Adrenal gland (tissue), 9 donors: ENCODE measurements at regions not wholly inside any gene's neighbourhood (a gene's known extent, or its start where the extent isn't known, plus 50 kb on each side); places are given as distances from the start of the nearest gene placed in this dataset.

ENCODE experiments used
- DNase-seq, 7 donors: peaks; one replicate each; pipeline ENCODE4 v3.0.0-alpha.2; 2019 to 2020
- H3K27ac ChIP-seq, 5 donors: fragments of 200-600 bp; sonication (generic) in 4 of 5; 1 replicate in 3 of 5; 2 replicates in 2 of 5; pipeline versions ENCODE4 v1.5.1 to v1.8.0; 2016 to 2020; ENCODE audit warnings: mild to moderate bottlenecking in 1 of 5
- H3K27me3 ChIP-seq: fragments of 200-600 bp; 2 replicates; pipeline ENCODE4 v1.8.0; 2021
- H3K36me3 ChIP-seq, 2 donors: fragments of 200-600 bp; replicated peaks in 1 of 2; 1 replicate in 1 of 2; 2 replicates in 1 of 2; pipeline versions ENCODE4 v1.5.1 to v1.8.0; 2018 to 2022
- H3K4me1 ChIP-seq, 2 donors: fragments of 200-600 bp; replicated peaks in 1 of 2; 1 replicate in 1 of 2; 2 replicates in 1 of 2; pipeline versions ENCODE4 v1.5.1 to v1.8.0; 2018 to 2021
- H3K4me3 ChIP-seq, 4 donors: fragments of 200-600 bp; sonication (generic) in 3 of 4; one replicate each; pipeline ENCODE4 v1.5.1; 2016 to 2018
- H3K9me3 ChIP-seq, 3 donors: fragments of 200-600 bp; sonication (generic) in 1 of 3; replicated peaks in 1 of 3; 1 replicate in 2 of 3; 2 replicates in 1 of 3; pipeline versions ENCODE4 v1.5.1 to v1.8.0; 2016 to 2021
- POLR2A ChIP-seq, 2 donors: fragments of 450-650 bp; IDR thresholded peaks; one replicate each; pipeline ENCODE4 v1.6.1; 2017; ENCODE audit warnings: antibody characterized with exemption in 2 of 2, mild to moderate bottlenecking in 2 of 2, moderate library complexity in 1 of 2
- WGBS, 4 donors: extraction: QIAGEN DNeasy Blood & Tissue Kit in 2 of 4; methylation state at CpG; one replicate each; pipeline versions ENCODE4 v1.1.5 to v1.1.7; 2013 to 2017; 5-methylcytosine and 5-hydroxymethylcytosine counted together
- intact Hi-C, 2 donors: fragments of 100-400 bp; cut with DNase I; formaldehyde crosslinking; loops; one replicate each; pipeline versions ENCODE4 v1.14.1 to v1.15.0; 2022 to 2023
- TF ChIP-seq, protein P1 (sequence below), 6 experiments: fragments of 450-650 bp in 4 of 6; fragments of 200-600 bp in 2 of 6; sonication (generic) in 1 of 6; IDR thresholded peaks; 1 replicate in 5 of 6; 2 replicates in 1 of 6; pipeline versions ENCODE4 v1.5.1 to v1.8.0; 2016 to 2021; ENCODE audit warnings: antibody characterized with exemption in 6 of 6, mild to moderate bottlenecking in 2 of 6, moderate library complexity in 1 of 6
- donor health status: healthy with polysubstance abuse.
- donor health status: Bipolar disorder and iron deficiency.
- donor health status: DM: yes; HTN: yes; CAD: no.
- donor health status: DM: no; HTN: no; CAD: no.
- donor health status: DM: no; HTN: no; CAD: no.

- intact Hi-C loops = no loop called here
- Histone ChIP-seq H3K36me3 (no peaks in the 10 kb centered on the region), H3K4me3 (no peak overlapping the region), H3K27me3 (no peaks in the 10 kb centered on the region), H3K9me3 (no peaks in the 10 kb centered on the region), H3K4me1 (no peaks in the 10 kb centered on the region), H3K27ac (no peak overlapping the region)
- TF ChIP-seq, protein P1, sequence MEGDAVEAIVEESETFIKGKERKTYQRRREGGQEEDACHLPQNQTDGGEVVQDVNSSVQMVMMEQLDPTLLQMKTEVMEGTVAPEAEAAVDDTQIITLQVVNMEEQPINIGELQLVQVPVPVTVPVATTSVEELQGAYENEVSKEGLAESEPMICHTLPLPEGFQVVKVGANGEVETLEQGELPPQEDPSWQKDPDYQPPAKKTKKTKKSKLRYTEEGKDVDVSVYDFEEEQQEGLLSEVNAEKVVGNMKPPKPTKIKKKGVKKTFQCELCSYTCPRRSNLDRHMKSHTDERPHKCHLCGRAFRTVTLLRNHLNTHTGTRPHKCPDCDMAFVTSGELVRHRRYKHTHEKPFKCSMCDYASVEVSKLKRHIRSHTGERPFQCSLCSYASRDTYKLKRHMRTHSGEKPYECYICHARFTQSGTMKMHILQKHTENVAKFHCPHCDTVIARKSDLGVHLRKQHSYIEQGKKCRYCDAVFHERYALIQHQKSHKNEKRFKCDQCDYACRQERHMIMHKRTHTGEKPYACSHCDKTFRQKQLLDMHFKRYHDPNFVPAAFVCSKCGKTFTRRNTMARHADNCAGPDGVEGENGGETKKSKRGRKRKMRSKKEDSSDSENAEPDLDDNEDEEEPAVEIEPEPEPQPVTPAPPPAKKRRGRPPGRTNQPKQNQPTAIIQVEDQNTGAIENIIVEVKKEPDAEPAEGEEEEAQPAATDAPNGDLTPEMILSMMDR (IDR thresholded peaks at IDR 0.05) = no peak
- TF ChIP-seq POLR2A (IDR thresholded peaks at IDR 0.05) = no peak
- DNase-seq = no peak
- WGBS, 4 donors = 77 to 89% (median 78%) methylated on average over 13 to 16 of the region's 16 CpGs
These were observed 196.1 kb downstream of the TRIM29 start for GRCh38 chr11:119941636-119942411.

DNA sequence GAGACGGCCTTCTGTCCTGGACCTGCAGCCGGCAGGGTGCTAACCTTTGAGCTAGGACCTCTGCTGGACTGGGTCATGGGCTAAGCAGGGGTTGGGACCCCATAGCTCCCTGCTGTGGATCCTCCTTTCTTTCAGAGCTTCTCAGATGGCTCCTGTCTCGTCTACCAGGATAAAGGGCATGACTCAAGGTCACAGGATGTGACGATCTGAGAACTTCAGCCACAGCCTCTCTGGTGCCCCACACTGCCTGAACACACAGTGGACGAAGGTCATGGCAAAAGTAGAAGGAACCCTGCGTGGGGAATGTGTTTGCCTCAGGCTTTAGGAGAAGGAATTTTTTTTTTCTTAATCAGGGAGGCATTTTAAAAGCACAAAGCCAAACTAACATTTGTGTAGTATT lies 196.7 kb downstream of the TRIM29 start:
- WGBS, 4 donors = 62 to 74% (median 66%) methylated on average over 5 to 6 of the region's 6 CpGs
- H3K9me3 ChIP-seq = no peaks in the 10 kb centered on the region
- no peak for TF ChIP-seq POLR2A (IDR thresholded peaks at IDR 0.05)
- TF ChIP-seq, protein P1 (IDR thresholded peaks at IDR 0.05) = no peak
- no peak overlapping the region for H3K27ac ChIP-seq
- H3K4me3 ChIP-seq = no peak overlapping the region
- H3K36me3 ChIP-seq = no peaks in the 10 kb centered on the region
- DNase-seq = peak in 1 of 7 donors; percentile 3
- no peaks in the 10 kb centered on the region for H3K27me3 ChIP-seq
- intact Hi-C loops = no loop called here
- H3K4me1 ChIP-seq = no peaks in the 10 kb centered on the region

- no peak for DNase-seq
- Histone ChIP-seq H3K27me3 (no peaks in the 10 kb centered on the region), H3K4me1 (no peaks in the 10 kb centered on the region), H3K36me3 (no peaks in the 10 kb centered on the region), H3K27ac (no peak overlapping the region), H3K4me3 (no peak overlapping the region), H3K9me3 (no peaks in the 10 kb centered on the region)
- WGBS, 4 donors = 85 to 94% (median 91%) methylated on average over 3 to 7 of the region's 7 CpGs
- no peak for TF ChIP-seq POLR2A (IDR thresholded peaks at IDR 0.05)
- TF ChIP-seq, protein P1 (IDR thresholded peaks at IDR 0.05) = no peak
- intact Hi-C loops = no loop called here
These were observed 197.4 kb downstream of the TRIM29 start for GRCh38 chr11:119940401-119940976.

GRCh38 chr11:119937412-119937811 lies 200.5 kb downstream of the TRIM29 start:
- no peak for DNase-seq
- WGBS, 4 donors = 80 to 88% (median 82%) methylated on average over 4 of the region's 4 CpGs
- no peak overlapping the region for H3K27ac ChIP-seq
- no peaks in the 10 kb centered on the region for H3K9me3 ChIP-seq
- TF ChIP-seq, protein P1 (IDR thresholded peaks at IDR 0.05) = no peak
- no peak for TF ChIP-seq POLR2A (IDR thresholded peaks at IDR 0.05)
- no peaks in the 10 kb centered on the region for H3K4me1 ChIP-seq
- H3K36me3 ChIP-seq = no peaks in the 10 kb centered on the region
- no peaks in the 10 kb centered on the region for H3K27me3 ChIP-seq
- H3K4me3 ChIP-seq = no peak overlapping the region
- intact Hi-C loops = no loop called here
